Stimulated activated CD4-positive, alpha-beta T cell treated with anti-CD3 and anti-CD28 coated beads, Interleukin-1b, Interleukin-23, amount 100 ng/mL, for 48 hours (primary cell): ENCODE measurements at regions not wholly inside any gene's neighbourhood (a gene's known extent, or its start where the extent isn't known, plus 50 kb on each side); places are given as distances from the start of the nearest gene placed in this dataset.
"Not testable (repeated sequence)": the region's sequence is repeated elsewhere in the genome, so short reads cannot be mapped to it uniquely, and the experiment has no call there.

Experiments
- DNase-seq: peaks from one replicate; pipeline ENCODE4 v3.0.0-alpha.2; 2020

DNA sequence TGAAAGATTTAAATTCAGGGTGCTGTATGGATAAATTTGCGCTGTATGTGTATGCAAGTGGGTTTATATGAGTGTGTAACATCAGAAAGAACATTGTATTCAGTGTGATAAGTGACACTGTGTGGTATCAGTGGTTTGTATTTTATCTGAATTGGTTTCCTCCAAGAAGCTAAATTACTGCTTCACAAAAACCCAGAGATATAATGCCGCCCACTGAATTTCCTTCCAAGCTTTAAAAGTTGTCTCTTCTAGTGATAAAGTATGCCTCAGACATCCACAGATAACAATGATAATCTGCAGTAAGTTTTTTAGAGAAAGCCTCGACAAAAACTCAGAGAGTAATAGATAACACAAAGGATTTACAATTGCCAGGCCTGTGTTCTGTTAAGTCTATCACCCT, 710.6 kb upstream of the HS3ST1 start:
- DNase-seq: no peak

DNA sequence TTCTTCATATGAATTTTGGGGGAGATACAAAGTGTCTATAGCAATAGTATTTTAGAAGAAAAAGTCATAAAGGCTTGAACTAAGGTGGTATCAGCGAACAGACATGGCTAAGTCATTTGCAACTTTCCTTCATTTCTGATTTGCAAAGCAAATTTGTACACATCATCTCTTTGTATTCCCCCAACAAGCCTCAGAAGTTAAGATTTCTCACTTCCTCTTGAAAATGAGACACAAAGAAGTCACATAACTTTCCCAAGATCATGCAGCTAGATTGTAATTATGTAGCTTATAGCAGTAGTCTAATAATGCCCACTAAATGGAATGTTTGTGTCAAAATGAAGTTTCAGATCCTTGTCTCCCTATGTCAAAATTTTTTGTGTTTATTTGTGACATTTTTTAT, 709.8 kb upstream of the HS3ST1 start:
- no peak for DNase-seq

DNA sequence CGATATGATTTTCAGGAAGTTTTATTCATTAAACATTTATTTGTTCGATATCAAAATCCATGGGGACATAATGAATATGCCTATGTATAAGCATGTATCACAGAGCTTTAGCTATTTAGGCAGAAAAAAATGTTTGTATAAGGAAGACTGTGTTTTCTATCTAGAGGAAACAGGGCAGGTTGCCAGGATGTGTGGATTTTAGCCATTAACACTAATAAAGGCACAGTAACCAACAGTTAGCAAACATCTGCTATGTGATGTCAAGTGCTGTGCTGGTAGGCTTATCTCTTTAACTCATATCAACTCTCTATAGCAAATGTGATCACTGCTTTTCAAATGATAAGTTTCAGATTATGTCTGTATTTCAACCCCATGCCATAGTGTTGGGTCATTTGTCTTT, 708.9 kb upstream of the HS3ST1 start:
- DNase-seq: no peak

DNA sequence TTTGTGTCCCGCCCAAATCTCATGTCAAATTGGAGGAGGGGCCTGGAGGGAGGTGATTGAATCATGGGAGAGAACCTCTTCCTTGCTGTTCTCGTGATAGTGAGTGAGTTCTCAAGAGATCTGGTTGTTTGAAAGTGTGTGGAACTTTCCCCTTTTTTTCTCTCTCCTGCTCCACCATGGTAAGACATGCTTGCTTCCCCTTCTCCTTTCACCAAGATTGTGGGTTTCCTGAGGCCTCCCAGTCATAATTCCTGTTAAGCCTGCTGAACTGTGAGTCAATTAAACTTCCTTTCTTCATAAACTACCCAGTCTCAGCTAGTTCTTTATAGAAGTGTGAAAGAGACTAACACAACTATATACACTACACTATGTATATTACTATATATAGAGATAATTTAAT, 697.8 kb upstream of the HS3ST1 start:
- no peak for DNase-seq

DNA sequence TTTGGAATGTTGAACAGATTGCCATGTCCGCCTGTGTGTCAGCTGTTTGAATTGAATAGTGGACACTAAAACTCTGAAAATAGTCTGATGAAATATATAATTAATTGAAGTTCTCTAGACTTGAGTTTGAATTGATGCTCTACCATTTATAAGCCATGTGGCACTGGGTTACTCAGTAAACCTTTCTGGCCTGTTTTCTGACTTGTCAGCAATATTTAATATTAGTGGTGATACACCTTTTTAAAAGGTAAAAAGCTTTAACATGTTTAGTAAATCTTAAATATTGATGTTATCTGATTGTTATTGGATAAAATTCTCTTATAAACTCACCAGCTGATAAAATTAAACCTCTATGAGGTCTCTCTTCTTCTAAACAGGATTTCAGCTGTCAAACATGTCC, 695.4 kb upstream of the HS3ST1 start:
- no peak for DNase-seq

DNA sequence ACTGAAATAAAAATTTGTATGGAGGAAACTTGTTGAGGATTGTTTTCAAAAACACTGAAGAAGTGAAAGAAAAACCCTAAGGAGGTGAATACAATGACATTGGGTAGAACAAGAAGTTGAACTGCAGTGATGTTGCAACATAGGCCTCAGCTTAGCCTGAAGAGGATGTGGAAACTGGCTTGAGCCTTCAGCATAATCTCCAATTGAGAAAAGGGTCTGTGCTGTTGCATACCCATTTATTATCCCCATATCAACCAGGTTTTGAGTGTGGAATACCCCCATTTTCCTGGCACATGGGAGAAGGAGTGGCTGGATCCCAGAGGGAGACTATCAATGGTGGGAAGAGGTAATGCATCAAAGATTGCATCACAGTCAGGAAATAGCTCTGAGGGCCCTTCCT, 695.0 kb upstream of the HS3ST1 start:
- DNase-seq: no peak

DNA sequence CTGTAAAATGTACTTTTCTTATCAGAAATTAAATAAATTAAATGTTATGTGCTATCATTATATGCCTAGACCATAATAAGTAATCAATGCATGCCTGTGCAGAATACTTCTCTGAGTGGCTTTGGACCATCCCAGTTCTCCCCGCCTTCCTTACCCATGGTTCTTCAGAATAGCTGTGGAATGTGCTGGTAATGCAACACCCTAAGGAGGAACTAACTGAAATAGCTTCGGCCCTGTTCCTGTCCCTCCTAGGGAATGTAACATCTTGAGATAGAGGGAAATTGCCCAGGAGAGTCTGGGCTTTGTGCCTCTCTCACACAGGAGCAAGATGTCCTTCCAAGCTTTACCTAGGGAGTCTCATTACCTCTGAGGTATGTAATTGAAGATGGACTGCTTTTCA, 693.6 kb upstream of the HS3ST1 start:
- DNase-seq: no peak

DNA sequence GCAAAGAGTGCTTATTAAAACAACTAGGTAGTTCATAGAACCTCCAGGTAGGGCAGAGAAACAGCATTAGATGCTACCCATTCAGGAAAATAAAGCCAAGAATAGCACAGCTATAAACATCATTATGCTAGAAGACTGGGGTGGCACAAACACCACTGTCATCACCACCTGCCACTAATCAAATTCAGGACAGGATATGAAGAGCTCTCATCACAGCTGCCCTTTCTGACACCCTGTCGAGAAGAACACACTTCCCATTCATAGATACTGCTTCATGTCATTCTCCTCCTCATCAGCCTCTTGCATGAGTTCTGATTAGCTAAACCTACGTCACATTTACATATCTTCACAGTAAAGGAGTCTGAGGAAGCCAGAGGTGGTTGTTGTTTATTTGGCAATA, 692.3 kb upstream of the HS3ST1 start:
- no peak for DNase-seq

DNA sequence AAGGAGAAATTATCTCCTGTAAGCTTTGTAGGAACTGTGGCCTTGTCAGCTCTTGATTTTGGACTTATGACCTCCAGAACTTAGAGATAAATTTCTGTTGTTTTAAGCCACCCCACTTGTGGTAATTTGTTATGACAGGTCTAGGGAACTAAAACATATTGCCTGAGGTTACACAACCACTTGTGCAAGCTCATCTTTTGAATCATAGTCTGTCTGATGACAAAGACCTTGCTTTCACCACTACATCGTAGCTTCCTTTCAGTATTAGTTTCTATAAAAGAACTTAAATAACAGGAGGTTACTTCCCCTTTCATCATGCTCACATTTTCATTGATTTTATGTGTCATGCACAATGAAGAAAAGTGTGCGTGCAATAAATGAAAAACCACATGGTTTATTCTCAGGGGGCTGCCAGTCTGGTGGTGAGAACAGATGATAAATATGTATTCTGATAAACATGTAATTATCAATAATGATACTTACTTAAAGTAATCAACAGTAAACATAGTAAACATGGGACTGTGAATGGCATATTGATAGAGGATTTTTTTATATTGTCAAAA, 690.0 kb upstream of the HS3ST1 start:
- DNase-seq: no peak

DNA sequence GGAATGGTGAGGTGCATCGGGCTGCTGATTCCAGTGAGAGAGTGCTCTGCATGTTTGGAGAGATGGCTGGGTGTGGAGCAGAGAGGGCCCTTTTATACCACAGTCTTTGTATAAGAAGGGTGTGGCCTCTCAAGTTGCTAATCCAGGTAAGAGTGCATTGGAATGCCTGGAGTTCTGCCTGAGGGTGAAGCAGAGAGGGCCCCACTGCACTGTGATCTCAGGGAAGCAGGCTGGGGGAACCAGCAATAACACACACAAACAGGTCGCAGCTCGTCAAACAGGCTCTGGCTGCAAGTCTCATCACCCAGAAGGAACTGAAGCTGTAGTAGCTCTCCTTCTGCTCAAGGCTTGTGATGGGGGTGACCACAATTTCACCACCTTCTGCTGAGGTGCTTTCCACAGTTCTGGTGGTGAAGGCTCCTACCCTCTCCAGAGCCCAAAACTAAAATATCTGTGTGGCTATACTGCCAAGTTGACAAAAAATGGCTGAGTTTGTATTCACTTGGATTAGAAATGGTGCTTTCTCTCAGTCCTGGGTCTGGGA, 687.4 kb upstream of the HS3ST1 start:
- no peak for DNase-seq

DNA sequence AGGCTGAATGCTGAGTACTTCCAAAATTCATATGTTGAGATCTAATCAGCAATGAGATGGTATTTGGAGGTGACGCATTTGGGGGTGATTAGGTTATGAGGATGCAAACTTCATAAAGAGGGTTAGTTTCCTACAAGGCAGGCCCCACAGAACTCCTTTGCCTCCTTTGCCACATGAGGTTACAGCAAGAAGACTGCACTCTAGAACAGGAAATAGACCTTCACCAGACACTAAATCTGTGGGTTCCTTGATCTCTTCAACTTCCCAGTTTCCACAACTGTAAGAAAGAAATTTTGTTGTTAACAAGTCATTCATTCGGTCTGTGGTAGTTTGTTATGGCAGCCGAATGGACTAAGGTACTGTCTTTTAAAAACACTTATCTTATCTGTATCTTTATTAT, 681.9 kb upstream of the HS3ST1 start:
- no peak for DNase-seq

DNA sequence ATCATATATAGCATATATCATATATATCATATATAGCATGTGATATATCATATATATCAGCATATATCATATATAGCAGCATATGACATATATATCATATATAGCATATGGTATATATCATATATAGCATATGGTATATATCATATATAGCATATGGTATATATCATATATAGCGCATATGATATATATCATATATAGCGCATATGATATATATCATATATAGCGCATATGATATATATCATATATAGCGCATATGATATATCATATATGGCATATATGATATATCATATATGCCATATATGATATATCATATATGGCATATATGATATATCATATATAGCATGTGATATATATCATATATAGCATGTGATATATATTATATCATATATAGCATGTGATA, 680.4 kb upstream of the HS3ST1 start:
- DNase-seq: not testable (repeated sequence)

DNA sequence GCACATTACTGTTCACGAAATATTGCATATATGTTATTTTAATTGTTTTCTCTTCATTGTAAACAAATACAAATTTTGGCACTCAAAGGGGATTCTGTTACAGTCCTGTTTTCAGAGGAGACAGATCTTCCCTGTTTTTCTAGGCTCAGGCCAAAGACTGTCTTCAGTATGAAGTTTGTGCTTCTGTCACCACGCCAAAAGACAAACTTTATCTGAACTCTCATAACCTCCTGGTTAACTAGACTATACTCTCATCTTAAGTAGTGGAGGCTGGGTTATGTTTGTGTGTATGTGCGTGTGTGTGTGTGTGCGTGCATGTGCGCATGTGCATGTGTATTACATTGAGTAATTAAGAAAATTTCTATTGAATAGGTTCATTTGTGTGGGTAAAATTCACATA, 676.8 kb upstream of the HS3ST1 start:
- DNase-seq: no peak

DNA sequence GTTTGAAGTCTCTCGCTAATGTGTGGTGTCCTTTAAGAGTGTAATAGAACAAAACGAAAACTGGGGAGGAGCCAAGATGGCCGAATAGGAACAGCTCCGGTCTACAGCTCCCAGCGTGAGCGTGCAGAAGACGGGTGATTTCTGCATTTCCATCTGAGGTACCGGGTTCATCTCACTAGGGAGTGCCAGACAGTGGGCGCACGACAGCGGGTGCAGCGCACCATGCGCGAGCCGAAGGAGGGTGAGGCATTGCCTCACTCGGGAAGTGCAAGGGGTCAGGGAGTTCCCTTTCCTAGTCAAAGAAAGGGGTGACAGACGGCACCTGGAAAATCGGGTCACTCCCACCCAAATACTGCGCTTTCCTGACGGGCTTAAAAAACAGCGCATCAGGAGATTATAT, 661.2 kb upstream of the HS3ST1 start:
- not testable (repeated sequence) for DNase-seq

DNA sequence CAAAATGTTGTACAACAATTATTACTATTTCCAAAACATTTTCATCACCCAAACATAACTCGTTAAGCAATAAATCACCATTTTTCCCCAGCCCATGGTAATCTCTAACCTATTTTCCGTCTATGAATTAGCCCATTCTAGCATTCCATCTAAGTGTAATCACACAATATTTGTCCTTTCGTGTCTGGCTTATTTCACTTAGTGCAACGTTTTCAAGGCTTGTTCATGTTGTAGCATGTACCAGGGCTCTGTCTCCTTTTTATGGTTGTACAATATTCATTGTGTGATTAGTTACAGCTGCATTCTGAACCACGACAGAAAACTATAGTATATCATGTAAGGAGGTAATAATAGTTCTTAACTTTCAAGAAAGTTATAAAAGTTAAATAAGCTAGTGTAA, 656.0 kb upstream of the HS3ST1 start:
- no peak for DNase-seq

DNA sequence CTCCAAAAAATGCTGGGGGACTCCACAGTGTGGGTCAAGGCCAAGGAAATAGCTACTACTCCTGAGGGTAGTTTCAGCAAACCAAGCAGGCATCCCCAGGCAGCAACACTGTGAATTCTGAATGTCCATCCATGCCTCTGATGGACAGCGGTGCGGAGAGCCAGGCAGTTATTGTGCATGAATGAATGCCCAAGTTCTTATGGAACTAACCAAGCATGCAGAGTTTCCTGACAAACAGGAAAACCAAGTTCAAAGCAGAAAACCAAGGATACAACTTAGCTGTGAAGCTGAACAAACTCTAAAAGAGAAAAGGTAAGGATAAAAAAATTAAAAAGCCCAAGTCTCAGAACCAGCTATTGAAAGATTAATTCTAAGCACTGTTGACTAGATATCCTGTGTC, 642.6 kb upstream of the HS3ST1 start:
- DNase-seq: no peak

DNA sequence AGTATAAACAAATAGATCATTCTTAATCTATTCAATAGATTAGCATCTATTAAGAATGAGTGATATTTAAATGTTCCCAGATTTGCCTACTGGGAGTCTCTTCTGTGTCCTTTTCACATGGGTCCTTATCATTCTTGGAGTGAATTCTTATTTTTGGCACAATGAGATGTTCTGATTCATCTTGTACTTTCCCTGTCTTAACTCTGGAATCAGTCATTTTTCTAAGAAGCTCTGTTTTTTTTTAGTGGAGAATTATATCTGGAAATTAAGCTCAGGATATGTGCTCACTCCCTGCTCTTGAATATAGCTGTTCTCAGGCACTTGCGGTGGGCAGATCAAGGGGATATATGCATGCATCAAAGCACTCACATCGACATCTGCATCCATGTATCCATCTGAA, 625.3 kb upstream of the HS3ST1 start:
- DNase-seq: no peak

DNA sequence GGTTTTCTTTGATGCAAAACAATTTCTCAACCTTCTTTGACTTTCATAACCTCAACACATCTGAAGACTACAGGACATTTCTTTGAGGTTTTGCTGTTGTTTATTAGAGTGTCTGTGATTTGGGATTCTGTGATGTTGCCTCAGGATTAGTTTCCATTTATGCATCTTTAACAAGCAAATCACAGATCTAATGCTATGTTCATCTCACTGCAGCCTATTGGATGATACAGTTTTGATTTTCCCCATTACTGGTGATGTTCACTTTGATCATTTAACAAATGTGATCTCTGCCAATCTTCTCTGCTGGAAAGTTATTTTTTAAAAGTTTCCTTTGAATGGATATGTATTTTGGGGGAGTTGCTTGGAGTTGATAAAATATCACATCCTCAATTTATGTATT, 624.9 kb upstream of the HS3ST1 start:
- no peak for DNase-seq

DNA sequence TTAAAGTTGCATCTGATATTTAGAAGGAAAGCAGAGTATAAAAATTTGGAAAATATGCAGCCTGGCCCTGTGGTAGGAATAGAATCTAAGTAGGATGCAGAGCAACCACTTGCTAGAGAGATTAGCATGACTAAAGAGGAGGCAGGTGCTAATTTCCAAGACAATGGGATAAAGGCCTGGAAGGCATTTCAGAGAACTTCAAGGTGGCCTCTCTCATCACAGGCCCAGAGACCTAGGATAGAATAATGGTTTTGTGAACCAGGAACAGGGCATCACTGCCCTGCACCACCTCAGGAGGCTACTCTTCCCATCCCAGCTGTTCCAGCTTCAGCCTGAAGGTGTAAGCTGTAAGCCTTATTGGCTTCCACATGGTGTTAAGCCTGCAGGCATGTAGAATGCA, 621.7 kb upstream of the HS3ST1 start:
- DNase-seq: no peak

DNA sequence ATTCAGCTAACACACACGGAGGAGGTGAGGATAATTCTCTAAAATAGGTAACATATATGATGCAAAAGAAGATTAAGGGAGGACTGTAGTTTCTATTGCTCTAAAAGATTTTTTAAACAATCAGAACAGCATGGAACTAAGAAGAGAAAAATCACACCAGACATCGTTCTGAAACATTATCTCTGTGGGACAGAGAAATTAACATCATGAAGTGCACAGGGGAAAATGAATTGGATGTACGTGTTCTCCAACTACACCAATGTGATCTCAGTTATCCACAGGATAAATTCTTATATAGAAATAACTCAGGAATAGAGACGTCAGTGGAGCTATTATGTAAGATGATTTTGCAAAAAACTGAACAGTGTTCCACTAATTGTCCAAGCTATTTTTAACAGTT, 614.1 kb upstream of the HS3ST1 start:
- DNase-seq: no peak

DNA sequence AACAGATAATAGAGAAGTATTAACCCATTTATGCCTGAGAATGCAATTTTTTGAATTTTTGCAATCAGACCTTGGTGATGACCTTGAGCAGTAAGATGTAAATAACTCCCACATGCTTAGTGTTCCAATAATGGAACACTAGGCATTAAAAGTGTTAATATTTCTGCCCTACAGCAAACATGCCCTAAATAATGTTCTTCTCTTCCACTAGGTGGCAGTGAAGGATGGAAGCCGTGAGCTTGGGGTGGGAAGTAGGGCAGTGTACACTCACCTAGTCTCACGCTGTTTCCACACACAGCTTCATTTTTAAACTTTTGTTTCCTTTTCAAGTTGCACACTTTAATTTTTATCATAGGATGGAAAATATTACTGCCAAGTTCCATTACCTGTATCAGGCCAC, 613.1 kb upstream of the HS3ST1 start:
- no peak for DNase-seq

DNA sequence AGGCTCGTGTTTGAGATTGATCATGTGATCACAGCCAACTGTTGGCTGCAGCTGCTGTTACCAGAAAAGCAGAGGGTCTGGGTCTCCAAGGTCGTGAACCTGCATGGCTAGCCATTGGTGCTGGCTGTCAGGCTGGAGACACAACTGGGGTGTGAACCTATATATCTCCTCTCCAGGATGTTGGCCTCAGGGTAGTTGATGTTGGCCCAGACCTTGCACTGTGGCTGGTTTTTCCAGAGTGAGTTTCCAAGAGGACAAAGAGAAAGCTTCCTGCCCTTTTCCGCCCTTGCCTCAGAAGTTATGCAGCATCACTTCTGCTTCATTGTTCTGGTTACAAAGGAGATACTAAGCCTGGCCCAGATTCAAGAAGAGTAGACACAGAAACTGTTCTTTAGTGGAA, 607.8 kb upstream of the HS3ST1 start:
- DNase-seq: no peak

DNA sequence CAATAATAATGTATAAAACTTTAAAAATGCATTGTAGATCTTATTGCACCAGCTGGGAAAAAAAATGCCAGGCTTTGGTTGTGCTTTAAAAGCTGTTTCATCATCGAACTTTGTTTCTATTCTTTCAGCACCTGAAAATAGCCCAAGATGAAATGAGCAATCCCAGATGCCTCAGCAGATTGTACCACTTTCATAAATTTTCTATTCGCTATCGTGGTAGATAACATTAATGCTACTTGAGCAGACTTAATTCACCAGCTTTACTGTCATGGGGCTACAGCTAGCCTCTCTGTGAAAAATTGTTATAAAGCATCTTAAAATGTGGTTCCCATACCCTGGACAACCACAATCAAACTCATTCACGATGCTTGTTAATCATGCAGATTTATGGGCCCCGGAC, 599.6 kb upstream of the HS3ST1 start:
- no peak for DNase-seq

DNA sequence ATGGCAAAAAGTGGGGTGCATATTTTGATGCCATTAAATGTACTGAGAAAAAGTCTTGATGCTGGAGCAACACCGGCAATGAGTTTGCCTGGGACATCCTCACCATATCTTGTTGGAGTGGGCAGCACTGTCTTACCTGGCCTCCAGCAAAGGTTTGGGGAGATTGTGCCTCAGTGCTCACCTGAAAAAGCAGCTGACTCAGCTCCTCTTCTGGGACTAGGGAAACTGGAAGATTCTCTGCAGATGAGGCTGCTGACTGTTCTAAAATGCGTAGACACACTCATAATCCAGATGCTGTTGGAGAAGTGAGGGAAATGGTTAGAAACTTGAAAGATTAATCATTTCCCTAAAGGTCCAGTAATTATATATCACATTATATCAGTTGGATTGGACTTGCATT, 593.7 kb upstream of the HS3ST1 start:
- DNase-seq: no peak

DNA sequence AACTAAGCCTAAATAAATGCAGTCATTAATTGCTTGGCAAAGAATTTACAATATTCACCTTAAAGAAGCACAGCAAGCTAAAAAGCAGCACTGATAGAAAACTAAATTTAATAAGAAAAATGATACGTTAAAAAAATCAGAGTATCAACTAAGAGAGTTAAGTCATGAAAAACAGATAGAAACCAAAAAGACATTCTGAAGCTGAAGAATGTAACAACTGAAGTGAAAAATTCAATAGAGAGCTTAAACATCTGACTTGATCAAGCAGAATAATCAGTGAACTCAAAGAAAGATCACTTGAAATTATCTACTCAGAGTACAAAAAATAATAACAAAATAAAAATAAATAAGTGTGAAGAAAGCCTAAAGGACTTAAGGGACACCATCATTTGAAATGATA, 588.0 kb upstream of the HS3ST1 start:
- DNase-seq: no peak

DNA sequence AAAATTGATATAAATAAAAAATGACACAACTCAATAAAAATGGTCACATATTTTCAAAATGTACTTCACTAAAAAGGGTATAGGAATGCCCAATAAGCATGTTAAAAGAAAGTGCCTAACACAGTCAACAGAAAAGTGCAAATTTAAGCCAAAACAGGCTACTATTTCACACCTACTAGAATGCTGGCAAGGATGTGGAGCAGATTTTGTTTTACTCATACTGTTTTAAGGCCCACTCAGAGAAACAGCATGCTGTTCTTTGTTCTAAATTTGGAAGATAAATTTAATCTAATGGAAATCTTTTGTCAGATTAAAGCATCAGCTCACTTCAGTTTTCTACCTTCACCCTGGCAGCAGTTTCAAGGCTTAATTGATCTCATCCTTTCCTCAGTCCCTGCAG, 576.8 kb upstream of the HS3ST1 start:
- no peak for DNase-seq
